ENCODE measurements at regions not wholly inside any gene's neighbourhood (a gene's known extent, or its start where the extent isn't known, plus 50 kb on each side); places are given as distances from the start of the nearest gene placed in this dataset.

DNA sequence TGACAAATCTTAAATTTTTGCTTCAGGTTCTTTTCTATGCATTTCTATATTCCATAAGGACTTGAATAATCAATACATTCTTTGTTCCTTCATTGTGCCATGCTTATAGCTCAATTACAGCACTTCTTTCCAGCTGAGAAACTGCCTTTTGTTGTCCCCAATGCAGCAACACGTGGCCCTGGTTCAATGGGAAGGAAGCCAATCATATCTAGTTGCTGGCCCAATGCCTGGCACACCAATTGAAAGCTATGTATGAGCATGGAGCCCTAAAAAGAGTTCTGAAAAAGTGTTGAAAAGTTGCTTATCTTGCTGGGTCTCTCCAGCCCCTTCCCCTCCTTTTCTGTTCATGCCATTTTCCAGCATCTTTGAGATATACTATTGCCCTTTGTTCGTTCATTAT is 448.0 kb upstream of the FAT3 start (continued):
- TF ChIP-seq MLX (CRISPR knock-in tag; IDR thresholded peaks at IDR 0.05), result no peak
- no peak for TF ChIP-seq ESRRA (CRISPR knock-in tag; IDR thresholded peaks at IDR 0.05; ENCODE audit: borderline replicate concordance)
- TF ChIP-seq MXD4 (CRISPR knock-in tag; IDR thresholded peaks at IDR 0.05; ENCODE audit: borderline replicate concordance), result no peak
- no peak for TF ChIP-seq FOXJ3 (CRISPR knock-in tag; IDR thresholded peaks at IDR 0.05; ENCODE audit: borderline replicate concordance)
- TF ChIP-seq ATF6 (CRISPR knock-in tag; IDR thresholded peaks at IDR 0.05), result no peak
- TF ChIP-seq ZNF263 (CRISPR knock-in tag; IDR thresholded peaks at IDR 0.05; ENCODE audit: low read depth), result no peak
- TF ChIP-seq TEAD1 (CRISPR knock-in tag; IDR thresholded peaks at IDR 0.05), result no peak
- no peak for TF ChIP-seq FOXK1 (CRISPR knock-in tag; IDR thresholded peaks at IDR 0.05)
- TF ChIP-seq PREB (CRISPR knock-in tag; IDR thresholded peaks at IDR 0.05; ENCODE audit: borderline replicate concordance), result no peak

GRCh38 chr11:91773090-91773489 is 451.5 kb upstream of the FAT3 start:
- Mint-ChIP-seq H3K27me3 (ENCODE audit: low read depth) (no peaks in the 10 kb centered on the region), H3K9me3 (peaks cover 10% of the 10 kb centered on the region), H3K4me1 (no peaks in the 10 kb centered on the region), H3K4me3 (no peak overlapping the region), H3K27ac (no peak overlapping the region), H3K36me3 (no peaks in the 10 kb centered on the region)
- peak; percentile 54 for DNase-seq (ENCODE audit: low spot score)
- TF ChIP-seq PRDM15 (CRISPR knock-in tag; IDR thresholded peaks at IDR 0.05), result peak; percentile 37; the same call in 1 of the 2 replicates
- TF ChIP-seq TCF7 (CRISPR knock-in tag; IDR thresholded peaks at IDR 0.05; ENCODE audit: low read depth), result no peak
- TF ChIP-seq, protein P1, sequence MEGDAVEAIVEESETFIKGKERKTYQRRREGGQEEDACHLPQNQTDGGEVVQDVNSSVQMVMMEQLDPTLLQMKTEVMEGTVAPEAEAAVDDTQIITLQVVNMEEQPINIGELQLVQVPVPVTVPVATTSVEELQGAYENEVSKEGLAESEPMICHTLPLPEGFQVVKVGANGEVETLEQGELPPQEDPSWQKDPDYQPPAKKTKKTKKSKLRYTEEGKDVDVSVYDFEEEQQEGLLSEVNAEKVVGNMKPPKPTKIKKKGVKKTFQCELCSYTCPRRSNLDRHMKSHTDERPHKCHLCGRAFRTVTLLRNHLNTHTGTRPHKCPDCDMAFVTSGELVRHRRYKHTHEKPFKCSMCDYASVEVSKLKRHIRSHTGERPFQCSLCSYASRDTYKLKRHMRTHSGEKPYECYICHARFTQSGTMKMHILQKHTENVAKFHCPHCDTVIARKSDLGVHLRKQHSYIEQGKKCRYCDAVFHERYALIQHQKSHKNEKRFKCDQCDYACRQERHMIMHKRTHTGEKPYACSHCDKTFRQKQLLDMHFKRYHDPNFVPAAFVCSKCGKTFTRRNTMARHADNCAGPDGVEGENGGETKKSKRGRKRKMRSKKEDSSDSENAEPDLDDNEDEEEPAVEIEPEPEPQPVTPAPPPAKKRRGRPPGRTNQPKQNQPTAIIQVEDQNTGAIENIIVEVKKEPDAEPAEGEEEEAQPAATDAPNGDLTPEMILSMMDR (IDR thresholded peaks at IDR 0.05), result 0 out of 2 replicates have a peak, but pooled peaks have one; percentile 28
- ChIA-PET POLR2A (no interaction called here), CTCF (interaction anchor here (0.7 to 1.7 kb wide), 2 partner anchors 19 to 297 kb away, joined by 3 to 5 read pairs; no protein-coding TSS in a partner anchor)
- peak; percentile 85 for ATAC-seq

- Mint-ChIP-seq H3K27ac (no peak overlapping the region), H3K9me3 (peaks cover 7% of the 10 kb centered on the region), H3K4me1 (no peaks in the 10 kb centered on the region), H3K27me3 (ENCODE audit: low read depth) (no peaks in the 10 kb centered on the region), H3K4me3 (no peak overlapping the region), H3K36me3 (no peaks in the 10 kb centered on the region)
- CTCF ChIA-PET, result no interaction called here
- ATAC-seq (no peak), DNase-seq (ENCODE audit: low spot score) (no peak)
- POLR2A ChIA-PET, result no interaction called here
- no peak for TF ChIP-seq ZNF423 (CRISPR knock-in tag; IDR thresholded peaks at IDR 0.05)
- TF ChIP-seq ATF6 (CRISPR knock-in tag; IDR thresholded peaks at IDR 0.05), result no peak
- no peak for TF ChIP-seq NR1H2 (CRISPR knock-in tag; IDR thresholded peaks at IDR 0.05)
- TF ChIP-seq SMAD4 (CRISPR knock-in tag; IDR thresholded peaks at IDR 0.05), result no peak
- TF ChIP-seq FOXK1 (CRISPR knock-in tag; IDR thresholded peaks at IDR 0.05), result no peak
- no peak for TF ChIP-seq PREB (CRISPR knock-in tag; IDR thresholded peaks at IDR 0.05; ENCODE audit: borderline replicate concordance)
- TF ChIP-seq, protein P2, sequence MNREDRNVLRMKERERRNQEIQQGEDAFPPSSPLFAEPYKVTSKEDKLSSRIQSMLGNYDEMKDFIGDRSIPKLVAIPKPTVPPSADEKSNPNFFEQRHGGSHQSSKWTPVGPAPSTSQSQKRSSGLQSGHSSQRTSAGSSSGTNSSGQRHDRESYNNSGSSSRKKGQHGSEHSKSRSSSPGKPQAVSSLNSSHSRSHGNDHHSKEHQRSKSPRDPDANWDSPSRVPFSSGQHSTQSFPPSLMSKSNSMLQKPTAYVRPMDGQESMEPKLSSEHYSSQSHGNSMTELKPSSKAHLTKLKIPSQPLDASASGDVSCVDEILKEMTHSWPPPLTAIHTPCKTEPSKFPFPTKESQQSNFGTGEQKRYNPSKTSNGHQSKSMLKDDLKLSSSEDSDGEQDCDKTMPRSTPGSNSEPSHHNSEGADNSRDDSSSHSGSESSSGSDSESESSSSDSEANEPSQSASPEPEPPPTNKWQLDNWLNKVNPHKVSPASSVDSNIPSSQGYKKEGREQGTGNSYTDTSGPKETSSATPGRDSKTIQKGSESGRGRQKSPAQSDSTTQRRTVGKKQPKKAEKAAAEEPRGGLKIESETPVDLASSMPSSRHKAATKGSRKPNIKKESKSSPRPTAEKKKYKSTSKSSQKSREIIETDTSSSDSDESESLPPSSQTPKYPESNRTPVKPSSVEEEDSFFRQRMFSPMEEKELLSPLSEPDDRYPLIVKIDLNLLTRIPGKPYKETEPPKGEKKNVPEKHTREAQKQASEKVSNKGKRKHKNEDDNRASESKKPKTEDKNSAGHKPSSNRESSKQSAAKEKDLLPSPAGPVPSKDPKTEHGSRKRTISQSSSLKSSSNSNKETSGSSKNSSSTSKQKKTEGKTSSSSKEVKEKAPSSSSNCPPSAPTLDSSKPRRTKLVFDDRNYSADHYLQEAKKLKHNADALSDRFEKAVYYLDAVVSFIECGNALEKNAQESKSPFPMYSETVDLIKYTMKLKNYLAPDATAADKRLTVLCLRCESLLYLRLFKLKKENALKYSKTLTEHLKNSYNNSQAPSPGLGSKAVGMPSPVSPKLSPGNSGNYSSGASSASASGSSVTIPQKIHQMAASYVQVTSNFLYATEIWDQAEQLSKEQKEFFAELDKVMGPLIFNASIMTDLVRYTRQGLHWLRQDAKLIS (CRISPR knock-in tag; IDR thresholded peaks at IDR 0.05; ENCODE audit: borderline replicate concordance), result no peak
Observed at GRCh38 chr11:91771961-91772360, 452.7 kb upstream of the FAT3 start.
